GM04504 (cell line): ENCODE measurements at regions not wholly inside any gene's neighbourhood (a gene's known extent, or its start where the extent isn't known, plus 50 kb on each side); places are given as distances from the start of the nearest gene placed in this dataset.

Experiments used
- DNase-seq: peaks from one replicate; pipeline ENCODE4 v3.0.0-alpha.2; 2012; ENCODE audit warnings: low read depth

- no peak for DNase-seq
Observed at GRCh38 chr12:97275728-97276590, 186.6 kb upstream of the RMST start.

- DNase-seq: no peak
Observed at GRCh38 chr12:97276661-97277429, 185.8 kb upstream of the RMST start.

GRCh38 chr12:97283297-97283696 lies 179.3 kb upstream of the RMST start:
- DNase-seq: no peak

GRCh38 chr12:97288531-97288930 lies 174.1 kb upstream of the RMST start:
- no peak for DNase-seq

- no peak for DNase-seq
Observed at GRCh38 chr12:97292588-97292987, 170.0 kb upstream of the RMST start.

GRCh38 chr12:97293541-97293940 lies 169.1 kb upstream of the RMST start:
- DNase-seq: no peak

- DNase-seq: no peak
Observed at GRCh38 chr12:97299847-97300246, 162.8 kb upstream of the RMST start.

- DNase-seq: no peak
Observed at GRCh38 chr12:97300431-97300830, 162.2 kb upstream of the RMST start.

- no peak for DNase-seq
Observed at GRCh38 chr12:97300891-97301290, 161.7 kb upstream of the RMST start.

GRCh38 chr12:97301576-97301975 lies 161.0 kb upstream of the RMST start:
- DNase-seq: no peak

GRCh38 chr12:97305651-97306050 lies 157.0 kb upstream of the RMST start:
- DNase-seq: no peak

GRCh38 chr12:97306147-97306546 lies 156.5 kb upstream of the RMST start:
- no peak for DNase-seq

- peak; percentile 25 for DNase-seq
Observed at GRCh38 chr12:97308576-97309198, 153.9 kb upstream of the RMST start.

GRCh38 chr12:97309921-97310320 lies 152.7 kb upstream of the RMST start:
- DNase-seq: no peak

- no peak for DNase-seq
Observed at GRCh38 chr12:97312570-97313135, 150.0 kb upstream of the RMST start.

GRCh38 chr12:97313471-97314190 lies 149.0 kb upstream of the RMST start:
- DNase-seq: no peak

- no peak for DNase-seq
Observed at GRCh38 chr12:97316321-97316720, 146.3 kb upstream of the RMST start.

- no peak for DNase-seq
Observed at GRCh38 chr12:97321621-97322020, 141.0 kb upstream of the RMST start.

- DNase-seq: no peak
Observed at GRCh38 chr12:97322388-97322787, 140.2 kb upstream of the RMST start.

- no peak for DNase-seq
Observed at GRCh38 chr12:97323154-97323553, 139.4 kb upstream of the RMST start.

GRCh38 chr12:97324471-97324870 lies 138.1 kb upstream of the RMST start:
- no peak for DNase-seq

- no peak for DNase-seq
Observed at GRCh38 chr12:97335115-97335514, 127.5 kb upstream of the RMST start.
